HepG2 (cell line): ENCODE measurements at regions not wholly inside any gene's neighbourhood (a gene's known extent, or its start where the extent isn't known, plus 50 kb on each side); places are given as distances from the start of the nearest gene placed in this dataset.
A peak's percentile ranks its signal among the peaks of the same experiment; 100 is the strongest.

ENCODE experiments used
- ATAC-seq: fragments of 200-7000 bp; cut with Tn5 transposase; 3 replicates; pipeline ENCODE4 v1.9.1; 2020; ENCODE audit warnings: mild to moderate bottlenecking, moderate library complexity
- BruUV-seq: library from RNA; stranded (reverse); fragments of 400-500 nt; replicated peaks from 2 replicates; lab custom pipeline; 2021; lab: Mats Ljungman, UMichigan
- CTCF ChIA-PET: fragments of 300-600 bp; formaldehyde crosslinking; extraction: SDS; loops from one replicate; lab custom pipeline; 2021; ENCODE audit warnings: low total read pairs, inconsistent platforms, low intra/inter-chr PET ratio; lab: Yijun Ruan, JAX
- POLR2A ChIA-PET: fragments of 350-600 bp; sonication (Branson Sonifier 250); formaldehyde crosslinking; loops from one replicate; lab custom pipeline; 2020; ENCODE audit warnings: antibody characterized with exemption, inconsistent platforms; lab: Yijun Ruan, JAX
- DNase-seq: peaks from one replicate; pipeline ENCODE4 v3.0.0-alpha.2; 2015; ENCODE audit warnings: low spot score
- FAIRE-seq: peaks from 3 replicates; lab custom pipeline; 2011; peaks lifted over from hg19 to GRCh38; lab: Jason Lieb, UNC
- H2AFZ ChIP-seq: one replicate; pipeline ENCODE4 v1.6.1; 2011; ENCODE audit warnings: low read length, inconsistent platforms
- H3K27ac ChIP-seq: fragments of 300-600 bp; 3 replicates; pipeline ENCODE4 v1.8.0; 2011; ENCODE audit warnings: mixed run types, mild to moderate bottlenecking, mixed read lengths, low read length, inconsistent platforms; ENCODE audit not compliant: insufficient read depth; ENCODE audit errors: extremely low read length
- H3K27me3 ChIP-seq, 2 experiments: fragments of 200-600 bp in 1 of 2; 2 replicates in 1 of 2; 3 replicates in 1 of 2; pipeline versions ENCODE4 v1.6.0 to v1.8.0; 2011; ENCODE audit warnings: low read length in 2 of 2, mild to moderate bottlenecking in 2 of 2, moderate library complexity in 2 of 2, inconsistent platforms in 1 of 2; ENCODE audit not compliant: insufficient read depth in 2 of 2, control insufficient read depth in 1 of 2
- H3K36me3 ChIP-seq, 2 experiments: fragments of 200-600 bp in 1 of 2; replicated peaks in 1 of 2; 2 replicates in 1 of 2; 3 replicates in 1 of 2; pipeline versions ENCODE4 v1.5.1 to v1.8.0; 2011; ENCODE audit warnings: low read length in 2 of 2, inconsistent platforms in 1 of 2; ENCODE audit not compliant: insufficient read depth in 2 of 2, control insufficient read depth in 1 of 2
- H3K4me1 ChIP-seq: 2 replicates; pipeline ENCODE4 v1.5.1; 2012; ENCODE audit warnings: low read length, inconsistent platforms; ENCODE audit not compliant: insufficient read depth
- H3K4me2 ChIP-seq: 2 replicates; pipeline ENCODE4 v1.6.0; 2011; ENCODE audit warnings: low read depth, low read length, inconsistent platforms
- H3K4me3 ChIP-seq, 3 experiments: fragments of 200-600 bp in 1 of 3; sonication (generic), shearing (Covaris generic) in 1 of 3; replicated peaks in 1 of 3; 2 replicates each; pipeline ENCODE4 v1.5.1; 2011 to 2016; ENCODE audit warnings: low read length in 3 of 3, inconsistent platforms in 2 of 3, low read depth in 2 of 3, mild to moderate bottlenecking in 2 of 3, control low read depth in 1 of 3, mixed read lengths in 1 of 3; ENCODE audit not compliant: insufficient read depth in 1 of 3
- H3K79me2 ChIP-seq: one replicate; pipeline ENCODE4 v1.6.1; 2011; ENCODE audit warnings: low read length, inconsistent platforms; ENCODE audit not compliant: insufficient read depth
- H3K9ac ChIP-seq: 2 replicates; pipeline ENCODE4 v1.6.0; 2011; ENCODE audit warnings: mild to moderate bottlenecking, low read depth, low read length, inconsistent platforms; ENCODE audit not compliant: insufficient read depth
- H3K9me3 ChIP-seq: 2 replicates; pipeline ENCODE4 v1.5.1; 2012; ENCODE audit warnings: mild to moderate bottlenecking, low read length
- H4K20me1 ChIP-seq: 2 replicates; pipeline ENCODE4 v1.6.0; 2011; ENCODE audit warnings: inconsistent platforms, mild to moderate bottlenecking, low read length, moderate library complexity; ENCODE audit not compliant: insufficient read depth
- BHLHE40 ChIP-seq: IDR thresholded peaks from 2 replicates; pipeline ENCODE4 v1.6.1; 2011; ENCODE audit warnings: low read length, improper control_type of control experiment
- DR1 ChIP-seq: sonication (generic); formaldehyde crosslinking; IDR thresholded peaks from 2 replicates; pipeline ENCODE4 v1.8.0; 2021; ENCODE audit warnings: mild to moderate bottlenecking, missing genetic modification reagents, inconsistent platforms
- EP300 ChIP-seq, 3 experiments: sonication (generic) in 1 of 3; formaldehyde crosslinking in 1 of 3; IDR thresholded peaks; 2 replicates each; pipeline versions ENCODE4 v1.5.1 to v1.6.1; 2011 to 2020; ENCODE audit warnings: low read depth in 2 of 3, low read length in 2 of 3, borderline replicate concordance in 1 of 3, improper control_type of control experiment in 1 of 3, mild to moderate bottlenecking in 1 of 3, missing genetic modification reagents in 1 of 3, moderate library complexity in 1 of 3
- EZH2 ChIP-seq: conservative IDR thresholded peaks from 2 replicates; pipeline ENCODE4 v1.6.1; 2012; ENCODE audit warnings: mild to moderate bottlenecking, low read depth, low read length, moderate library complexity
- KDM5A ChIP-seq: fragments of 200-600 bp; sonication (generic); IDR thresholded peaks from 2 replicates; pipeline ENCODE4 v1.7.0; 2018; ENCODE audit warnings: antibody characterized with exemption, mild to moderate bottlenecking, low read length, borderline replicate concordance
- KMT2A ChIP-seq: sonication (generic); formaldehyde crosslinking; IDR thresholded peaks from 2 replicates; pipeline ENCODE4 v1.4.0; 2020; ENCODE audit warnings: missing genetic modification reagents
- MAFF ChIP-seq: IDR thresholded peaks from 2 replicates; pipeline ENCODE4 v1.6.1; 2011; ENCODE audit warnings: low read depth, low read length, improper control_type of control experiment
- MTA1 ChIP-seq: sonication (generic); formaldehyde crosslinking; IDR thresholded peaks from 2 replicates; pipeline ENCODE4 v1.4.0; 2020; ENCODE audit warnings: missing genetic modification reagents, mild to moderate bottlenecking, borderline replicate concordance
- NFYB ChIP-seq: sonication (generic); formaldehyde crosslinking; IDR thresholded peaks from 2 replicates; pipeline ENCODE4 v1.4.0; 2020; ENCODE audit warnings: missing genetic modification reagents
- PCBP1 ChIP-seq: fragments of 200-400 bp; formaldehyde crosslinking; IDR thresholded peaks from 2 replicates; pipeline ENCODE4 v1.6.1; 2017; ENCODE audit warnings: mild to moderate bottlenecking, low read depth, low read length, borderline replicate concordance
- PHF20 ChIP-seq: sonication (generic); formaldehyde crosslinking; IDR thresholded peaks from 2 replicates; pipeline ENCODE4 v1.5.0; 2020; ENCODE audit warnings: mild to moderate bottlenecking, missing genetic modification reagents
- RCOR2 ChIP-seq: IDR thresholded peaks from 2 replicates; pipeline ENCODE4 v1.6.1; 2016; ENCODE audit warnings: missing biosample characterization, missing genetic modification reagents
- SIX1 ChIP-seq: sonication (generic); formaldehyde crosslinking; IDR thresholded peaks from 2 replicates; pipeline ENCODE4 v1.4.0; 2020; ENCODE audit warnings: missing genetic modification reagents, borderline replicate concordance
- SMARCC2 ChIP-seq: fragments of 450-650 bp; IDR thresholded peaks from 2 replicates; pipeline ENCODE4 v1.6.1; 2017; ENCODE audit warnings: antibody characterized with exemption, mild to moderate bottlenecking
- SRSF1 ChIP-seq: fragments of 200-400 bp; formaldehyde crosslinking; optimal IDR thresholded peaks from 2 replicates; pipeline ENCODE3; 2017; ENCODE audit warnings: mild to moderate bottlenecking, low read depth, low read length, moderate library complexity
- STAG1 ChIP-seq: sonication (generic); formaldehyde crosslinking; IDR thresholded peaks from 2 replicates; pipeline ENCODE4 v1.4.0; 2020; ENCODE audit warnings: missing genetic modification reagents
- THAP8 ChIP-seq: sonication (generic); formaldehyde crosslinking; IDR thresholded peaks from 2 replicates; pipeline ENCODE4 v1.5.1; 2020; ENCODE audit warnings: missing genetic modification reagents, mild to moderate bottlenecking, borderline replicate concordance
- ZFP41 ChIP-seq: sonication (generic); formaldehyde crosslinking; IDR thresholded peaks from 2 replicates; pipeline ENCODE4 v1.4.0; 2020; ENCODE audit warnings: mild to moderate bottlenecking, missing genetic modification reagents, borderline replicate concordance
- ZMAT5 ChIP-seq: sonication (generic); formaldehyde crosslinking; IDR thresholded peaks from 2 replicates; pipeline ENCODE4 v1.5.0; 2020; ENCODE audit warnings: mild to moderate bottlenecking, low read depth, missing genetic modification reagents, borderline replicate concordance
- ZNF234 ChIP-seq: sonication (generic); formaldehyde crosslinking; conservative IDR thresholded peaks from 2 replicates; pipeline ENCODE4 v1.5.1; 2020; ENCODE audit warnings: mild to moderate bottlenecking, missing genetic modification reagents
- ZNF329 ChIP-seq: sonication (generic); formaldehyde crosslinking; IDR thresholded peaks from 2 replicates; pipeline ENCODE4 v1.9.0; 2021; ENCODE audit warnings: low read depth, mild to moderate bottlenecking, missing genetic modification reagents
- WGBS: methylation state at CpG from one replicate; pipeline ENCODE4 v1.1.6; 2017; ENCODE audit warnings: low lambda C conversion rate; 5-methylcytosine and 5-hydroxymethylcytosine counted together
- in situ Hi-C: cut with HindIII; loops from 2 replicates; pipeline ENCODE4 v1.10.0; 2017; ENCODE audit warnings: low pct_unique_long_range_greater_than_20kb; ENCODE audit not compliant: extremely low pct_ligation_motif_present
- intact Hi-C: fragments of 100-400 bp; cut with micrococcal nuclease; formaldehyde crosslinking; loops from one replicate; pipeline ENCODE4 v1.10.0; 2022; ENCODE audit not compliant: unreplicated experiment
- TF ChIP-seq, protein P1 (sequence below): sonication (generic); formaldehyde crosslinking; IDR thresholded peaks from 2 replicates; pipeline ENCODE4 v1.5.0; 2020; ENCODE audit warnings: missing genetic modification reagents, mild to moderate bottlenecking, borderline replicate concordance
- TF ChIP-seq, protein P2 (sequence below): sonication (generic); formaldehyde crosslinking; IDR thresholded peaks from 2 replicates; pipeline ENCODE4 v1.5.0; 2020; ENCODE audit warnings: missing genetic modification reagents

- no peak overlapping the region for H2AFZ ChIP-seq
- no peaks in the 10 kb centered on the region for H3K79me2 ChIP-seq
- H4K20me1 ChIP-seq, result no peaks in the 10 kb centered on the region
- peaks cover 7% of the 10 kb centered on the region for H3K9me3 ChIP-seq
- ChIA-PET CTCF (interaction anchor here (2.6 to 2.7 kb wide), 2 partner anchors 221 to 275 kb away, joined by 11 to 19 read pairs; no protein-coding TSS in a partner anchor), POLR2A (interaction anchor here (1.1 to 2.4 kb wide), 8 partner anchors 23 to 221 kb away, joined by 3 to 17 read pairs (median 8); partner anchors contain the start of gene KLF13)
- no peak overlapping the region for H3K27ac ChIP-seq
- in situ Hi-C loops, result no loop called here
- intact Hi-C loops, result loop anchor here (2.0 kb wide), 1 partner anchor 78 kb away; no protein-coding TSS in a partner anchor
- WGBS, result 40% methylated on average over 5 of the region's 8 CpGs
- H3K27me3 ChIP-seq, result no peaks in the 10 kb centered on the region
- peak overlapping the region in 1 of 3 experiments; percentile 68; a peak in 2 of 6 replicates for H3K4me3 ChIP-seq
- H3K36me3 ChIP-seq, result no peaks in the 10 kb centered on the region
- H3K4me1 ChIP-seq, result peaks cover 22% of the 10 kb centered on the region
- H3K4me2 ChIP-seq, result peak overlapping the region; percentile 91
- peak; percentile 57 for FAIRE-seq
- H3K9ac ChIP-seq, result no peak overlapping the region
- no peak for DNase-seq
- peak; percentile 54 for ATAC-seq
- BruUV-seq, result no TSS peak
- TF ChIP-seq, protein P1, sequence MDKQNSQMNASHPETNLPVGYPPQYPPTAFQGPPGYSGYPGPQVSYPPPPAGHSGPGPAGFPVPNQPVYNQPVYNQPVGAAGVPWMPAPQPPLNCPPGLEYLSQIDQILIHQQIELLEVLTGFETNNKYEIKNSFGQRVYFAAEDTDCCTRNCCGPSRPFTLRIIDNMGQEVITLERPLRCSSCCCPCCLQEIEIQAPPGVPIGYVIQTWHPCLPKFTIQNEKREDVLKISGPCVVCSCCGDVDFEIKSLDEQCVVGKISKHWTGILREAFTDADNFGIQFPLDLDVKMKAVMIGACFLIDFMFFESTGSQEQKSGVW, result no peak
- TF ChIP-seq ZNF329 (CRISPR knock-in tag) (no peak), EP300 (IDR thresholded peaks at IDR 0.05; ENCODE audit: low read depth in 2 of 2, low read length in 2 of 2) (no peak), EP300 (CRISPR knock-in tag; IDR thresholded peaks at IDR 0.05; ENCODE audit: borderline replicate concordance) (no peak), KDM5A (no peak), ZMAT5 (CRISPR knock-in tag) (no peak), MTA1 (CRISPR knock-in tag) (no peak), EZH2 (no peak), ZNF234 (CRISPR knock-in tag) (0 out of 2 replicates have a peak, but pooled peaks have one; percentile 37), SRSF1 (no peak), KMT2A (CRISPR knock-in tag) (0 out of 2 replicates have a peak, but pooled peaks have one; percentile 2), SMARCC2 (no peak), ZFP41 (CRISPR knock-in tag) (no peak), SIX1 (no peak), BHLHE40 (peak; percentile 37; the same call in 1 of the 2 replicates), THAP8 (CRISPR knock-in tag) (no peak), STAG1 (CRISPR knock-in tag) (peak; percentile 27; the same call in 1 of the 2 replicates), PHF20 (CRISPR knock-in tag) (no peak), DR1 (CRISPR knock-in tag) (no peak), PCBP1 (no peak), MAFF (no peak), RCOR2 (CRISPR knock-in tag) (no peak), NFYB (CRISPR knock-in tag) (no peak)
- TF ChIP-seq, protein P2, sequence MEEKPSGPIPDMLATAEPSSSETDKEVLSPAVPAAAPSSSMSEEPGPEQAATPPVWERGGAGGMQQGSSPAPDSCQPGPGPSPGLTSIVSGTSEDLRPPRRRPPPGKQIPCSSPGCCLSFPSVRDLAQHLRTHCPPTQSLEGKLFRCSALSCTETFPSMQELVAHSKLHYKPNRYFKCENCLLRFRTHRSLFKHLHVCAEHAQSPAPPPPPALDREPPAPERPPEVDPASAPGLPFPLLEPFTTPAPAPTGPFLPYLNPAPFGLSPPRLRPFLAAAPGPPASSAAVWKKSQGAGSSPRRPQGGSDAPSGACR (CRISPR knock-in tag), result no peak
These were observed 112.3 kb upstream of the KLF13 start for GRCh38 chr15:31214158-31214863.
